Keratinocyte (primary cell): ENCODE measurements at regions not wholly inside any gene's neighbourhood (a gene's known extent, or its start where the extent isn't known, plus 50 kb on each side); places are given as distances from the start of the nearest gene placed in this dataset.

ENCODE experiments used
- DNase-seq: peaks from one replicate; pipeline ENCODE4 v3.0.0-alpha.2; 2011; ENCODE audit warnings: low read depth, missing footprints, low spot score
- FAIRE-seq: peaks from 2 replicates; lab custom pipeline; 2011; peaks lifted over from hg19 to GRCh38; lab: Jason Lieb, UNC
- H2AFZ ChIP-seq: 2 replicates; pipeline ENCODE4 v1.6.0; 2012; ENCODE audit warnings: low read length, control low read depth, inconsistent platforms; ENCODE audit not compliant: control insufficient read depth
- H3K27ac ChIP-seq: 2 replicates; pipeline ENCODE4 v1.5.1; 2011; ENCODE audit warnings: low read length; ENCODE audit not compliant: control insufficient read depth, insufficient read depth
- H3K27me3 ChIP-seq: 3 replicates; pipeline ENCODE4 v1.6.0; 2011; ENCODE audit warnings: low read length; ENCODE audit not compliant: control insufficient read depth, insufficient read depth; ENCODE audit errors: extremely low read depth
- H3K36me3 ChIP-seq, 2 experiments: 2 replicates in 1 of 2; 3 replicates in 1 of 2; pipeline ENCODE4 v1.5.1; 2011; ENCODE audit warnings: low read length in 2 of 2, mild to moderate bottlenecking in 1 of 2; ENCODE audit not compliant: control insufficient read depth in 2 of 2, insufficient read depth in 2 of 2; ENCODE audit errors: extremely low read depth in 1 of 2
- H3K4me1 ChIP-seq: 3 replicates; pipeline ENCODE4 v1.5.1; 2011; ENCODE audit warnings: low read length; ENCODE audit not compliant: control insufficient read depth, insufficient read depth; ENCODE audit errors: extremely low read depth
- H3K4me2 ChIP-seq: 3 replicates; pipeline ENCODE4 v1.6.0; 2011; ENCODE audit warnings: low read depth, low read length; ENCODE audit not compliant: control insufficient read depth, insufficient read depth; ENCODE audit errors: extremely low read depth
- H3K4me3 ChIP-seq, 3 experiments: fragments of 200-600 bp in 1 of 3; sonication (generic) in 1 of 3; 2 replicates in 2 of 3; 3 replicates in 1 of 3; pipeline ENCODE4 v1.5.1; 2011 to 2016; ENCODE audit warnings: low read length in 3 of 3, mild to moderate bottlenecking in 3 of 3, control low read depth in 2 of 3, inconsistent platforms in 1 of 3, low read depth in 1 of 3, mixed read lengths in 1 of 3, mixed run types in 1 of 3, moderate library complexity in 1 of 3; ENCODE audit not compliant: control insufficient read depth in 2 of 3, insufficient read depth in 2 of 3; ENCODE audit errors: extremely low read depth in 1 of 3
- H3K79me2 ChIP-seq: 2 replicates; pipeline ENCODE4 v1.6.0; 2012; ENCODE audit warnings: low read length; ENCODE audit not compliant: control insufficient read depth, insufficient read depth
- H3K9ac ChIP-seq: 3 replicates; pipeline ENCODE4 v1.6.0; 2011; ENCODE audit warnings: low read length; ENCODE audit not compliant: control insufficient read depth, insufficient read depth; ENCODE audit errors: extremely low read depth
- H3K9me1 ChIP-seq: 3 replicates; pipeline ENCODE4 v1.6.0; 2011; ENCODE audit warnings: low read length; ENCODE audit not compliant: control insufficient read depth, insufficient read depth; ENCODE audit errors: extremely low read depth
- H3K9me3 ChIP-seq: 2 replicates; pipeline ENCODE4 v1.5.1; 2012; ENCODE audit warnings: low read depth, low read length; ENCODE audit not compliant: control insufficient read depth
- H4K20me1 ChIP-seq: 3 replicates; pipeline ENCODE4 v1.6.0; 2011; ENCODE audit warnings: low read length; ENCODE audit not compliant: control insufficient read depth, insufficient read depth; ENCODE audit errors: extremely low read depth
- EZH2 ChIP-seq: IDR thresholded peaks from one replicate; pipeline ENCODE4 v1.6.1; 2012; ENCODE audit warnings: inconsistent platforms, mild to moderate bottlenecking, low read length, moderate library complexity
- dilution Hi-C: fragments of 300-500 bp; cut with MboI; formaldehyde crosslinking; loops from one replicate; pipeline ENCODE4 v1.7.0; 2020; ENCODE audit warnings: low sequenced_read_pairs; ENCODE audit not compliant: extremely low pct_ligation_motif_present
- TF ChIP-seq, protein P1 (sequence below), 3 experiments: IDR thresholded peaks in 1 of 3; conservative IDR thresholded peaks in 1 of 3; optimal IDR thresholded peaks in 1 of 3; 2 replicates in 2 of 3; 3 replicates in 1 of 3; pipeline versions ENCODE3 to v1.5.1; 2011; ENCODE audit warnings: low read length in 3 of 3, mild to moderate bottlenecking in 3 of 3, moderate library complexity in 2 of 3, control low read depth in 1 of 3, inconsistent platforms in 1 of 3; ENCODE audit not compliant: insufficient read depth in 2 of 3; ENCODE audit errors: extremely low read depth in 1 of 3

DNA sequence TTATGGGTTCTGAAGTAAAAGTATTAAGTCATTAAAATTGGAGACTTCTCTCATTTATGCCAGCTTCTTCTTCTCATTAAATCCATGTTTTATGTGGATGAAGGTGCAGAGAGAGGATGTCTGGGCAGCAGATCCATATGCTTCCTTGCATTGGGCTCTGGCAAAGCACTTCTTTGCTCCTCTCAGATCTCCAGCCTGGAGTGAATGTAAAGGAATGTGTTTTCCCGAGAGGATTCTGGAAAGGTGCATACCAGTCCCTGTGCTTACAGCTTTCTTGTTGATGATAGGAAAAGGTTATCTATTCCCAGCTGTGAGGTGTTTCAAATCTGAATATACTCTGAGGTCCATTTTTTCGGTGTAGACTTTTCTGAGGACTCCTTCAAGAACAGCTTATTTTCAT is 79.9 kb upstream of the PEX5L start:
- no peaks in the 10 kb centered on the region for H3K4me1 ChIP-seq
- no peak overlapping the region for H2AFZ ChIP-seq
- no peaks in the 10 kb centered on the region for H3K9me3 ChIP-seq
- H3K4me2 ChIP-seq, result no peak overlapping the region
- no peaks in the 10 kb centered on the region for H3K36me3 ChIP-seq
- H3K9ac ChIP-seq, result no peak overlapping the region
- FAIRE-seq (no peak), DNase-seq (no peak)
- no peaks in the 10 kb centered on the region for H3K79me2 ChIP-seq
- TF ChIP-seq, protein P1, sequence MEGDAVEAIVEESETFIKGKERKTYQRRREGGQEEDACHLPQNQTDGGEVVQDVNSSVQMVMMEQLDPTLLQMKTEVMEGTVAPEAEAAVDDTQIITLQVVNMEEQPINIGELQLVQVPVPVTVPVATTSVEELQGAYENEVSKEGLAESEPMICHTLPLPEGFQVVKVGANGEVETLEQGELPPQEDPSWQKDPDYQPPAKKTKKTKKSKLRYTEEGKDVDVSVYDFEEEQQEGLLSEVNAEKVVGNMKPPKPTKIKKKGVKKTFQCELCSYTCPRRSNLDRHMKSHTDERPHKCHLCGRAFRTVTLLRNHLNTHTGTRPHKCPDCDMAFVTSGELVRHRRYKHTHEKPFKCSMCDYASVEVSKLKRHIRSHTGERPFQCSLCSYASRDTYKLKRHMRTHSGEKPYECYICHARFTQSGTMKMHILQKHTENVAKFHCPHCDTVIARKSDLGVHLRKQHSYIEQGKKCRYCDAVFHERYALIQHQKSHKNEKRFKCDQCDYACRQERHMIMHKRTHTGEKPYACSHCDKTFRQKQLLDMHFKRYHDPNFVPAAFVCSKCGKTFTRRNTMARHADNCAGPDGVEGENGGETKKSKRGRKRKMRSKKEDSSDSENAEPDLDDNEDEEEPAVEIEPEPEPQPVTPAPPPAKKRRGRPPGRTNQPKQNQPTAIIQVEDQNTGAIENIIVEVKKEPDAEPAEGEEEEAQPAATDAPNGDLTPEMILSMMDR (optimal IDR thresholded peaks at IDR 0.05 in 1 of 3, IDR thresholded peaks at IDR 0.05 in 1 of 3, conservative IDR thresholded peaks at IDR 0.05 in 1 of 3; ENCODE audit: extremely low read depth in 1 of 3, insufficient read depth in 2 of 3, low read length in 3 of 3), result no peak
- TF ChIP-seq EZH2, result no peak
- dilution Hi-C loops, result no loop called here
- no peaks in the 10 kb centered on the region for H4K20me1 ChIP-seq
- no peak overlapping the region for H3K4me3 ChIP-seq
- H3K9me1 ChIP-seq, result no peaks in the 10 kb centered on the region
- no peaks in the 10 kb centered on the region for H3K27me3 ChIP-seq
- H3K27ac ChIP-seq, result no peak overlapping the region

DNA sequence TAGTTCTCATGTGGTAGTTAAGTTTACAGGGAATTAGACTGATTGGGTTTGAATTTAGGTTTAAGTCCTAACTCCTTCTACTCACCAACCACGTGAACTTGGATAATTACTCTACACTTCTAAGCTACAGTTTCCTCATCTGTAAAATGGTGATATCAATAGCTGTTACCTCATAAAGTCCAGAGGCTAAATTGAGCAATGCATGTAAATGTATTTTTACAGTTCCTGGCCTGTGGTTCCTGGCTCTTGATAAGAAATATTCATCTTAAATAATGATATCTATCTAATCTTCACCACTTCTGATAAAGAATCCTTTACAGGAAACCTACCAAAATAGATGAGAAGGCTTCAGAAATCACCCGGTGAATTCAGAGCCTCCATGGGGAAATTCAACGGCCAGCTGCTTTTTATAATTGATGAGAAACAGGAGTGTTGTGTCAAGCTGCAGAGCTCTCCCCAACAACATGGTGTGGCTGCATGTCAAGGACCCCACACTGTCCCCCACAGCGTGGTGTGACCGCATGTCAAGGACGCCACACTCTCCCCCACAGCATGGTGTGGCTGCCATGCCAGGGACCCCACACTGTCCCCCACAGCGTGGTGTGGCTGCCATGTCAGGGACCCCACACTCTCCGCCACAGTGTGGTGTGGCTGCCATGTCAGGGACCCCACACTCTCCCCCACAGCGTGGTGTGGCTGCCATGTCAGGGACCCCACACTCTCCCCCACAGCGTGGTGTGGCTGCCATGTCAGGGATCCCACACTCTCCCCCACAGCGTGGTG is 80.8 kb upstream of the PEX5L start:
- H3K9ac ChIP-seq, result no peak overlapping the region
- FAIRE-seq, result no peak
- H3K4me3 ChIP-seq, result no peak overlapping the region
- no peak overlapping the region for H3K27ac ChIP-seq
- H4K20me1 ChIP-seq, result no peaks in the 10 kb centered on the region
- no peaks in the 10 kb centered on the region for H3K9me3 ChIP-seq
- H3K27me3 ChIP-seq, result no peaks in the 10 kb centered on the region
- H2AFZ ChIP-seq, result no peak overlapping the region
- H3K4me1 ChIP-seq, result no peaks in the 10 kb centered on the region
- H3K4me2 ChIP-seq, result no peak overlapping the region
- H3K36me3 ChIP-seq, result no peaks in the 10 kb centered on the region
- TF ChIP-seq EZH2, result no peak
- TF ChIP-seq, protein P1 (optimal IDR thresholded peaks at IDR 0.05 in 1 of 3, IDR thresholded peaks at IDR 0.05 in 1 of 3, conservative IDR thresholded peaks at IDR 0.05 in 1 of 3; ENCODE audit: extremely low read depth in 1 of 3, insufficient read depth in 2 of 3, low read length in 3 of 3), result no peak
- no peaks in the 10 kb centered on the region for H3K79me2 ChIP-seq
- dilution Hi-C loops, result no loop called here
- H3K9me1 ChIP-seq, result no peaks in the 10 kb centered on the region
- no peak for DNase-seq
